DMS53 (cell line): ENCODE measurements at regions not wholly inside any gene's neighbourhood (a gene's known extent, or its start where the extent isn't known, plus 50 kb on each side); places are given as distances from the start of the nearest gene placed in this dataset.

Source experiments
- DNase-seq: peaks from one replicate; lab custom pipeline; 2025; lab: John Stamatoyannopoulos, UW

DNA sequence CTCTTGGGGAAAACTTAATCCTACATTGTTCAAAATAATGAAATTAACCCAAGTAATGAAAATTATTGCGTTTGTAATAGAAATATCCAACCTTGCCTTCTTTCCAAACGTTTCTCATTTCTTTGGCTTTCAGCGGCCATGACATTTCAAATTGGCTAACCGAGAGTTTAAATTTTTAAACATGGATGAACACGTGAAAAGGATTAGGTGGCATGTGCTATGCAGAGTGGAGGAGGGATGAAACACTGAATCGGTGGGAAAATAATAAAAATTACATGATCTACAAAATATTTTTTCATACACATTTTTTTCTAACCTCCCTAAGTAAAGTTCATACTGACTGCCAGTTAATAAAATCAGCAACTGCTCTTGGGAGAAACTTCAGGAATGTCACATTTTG is 728.4 kb upstream of the PKDCC start:
- DNase-seq = no peak

DNA sequence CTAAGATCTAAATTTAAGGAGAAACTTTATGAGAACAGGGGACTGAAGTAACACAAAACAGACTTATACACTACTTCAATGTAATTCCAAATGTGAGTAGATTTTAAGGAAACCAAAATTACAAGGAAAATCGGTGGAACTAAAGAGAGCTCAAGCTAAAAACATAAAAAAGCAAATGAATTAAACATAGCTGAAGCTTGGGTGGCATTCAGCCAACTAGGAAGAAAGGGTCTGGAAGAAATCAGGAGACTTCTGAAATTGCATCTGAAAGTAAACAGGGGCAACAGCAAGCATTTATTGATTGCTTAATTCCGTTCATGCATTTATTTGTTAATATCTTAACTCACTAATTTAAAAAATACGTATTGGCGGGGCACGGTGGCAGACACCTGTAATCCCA is 727.3 kb upstream of the PKDCC start:
- DNase-seq = no peak

DNA sequence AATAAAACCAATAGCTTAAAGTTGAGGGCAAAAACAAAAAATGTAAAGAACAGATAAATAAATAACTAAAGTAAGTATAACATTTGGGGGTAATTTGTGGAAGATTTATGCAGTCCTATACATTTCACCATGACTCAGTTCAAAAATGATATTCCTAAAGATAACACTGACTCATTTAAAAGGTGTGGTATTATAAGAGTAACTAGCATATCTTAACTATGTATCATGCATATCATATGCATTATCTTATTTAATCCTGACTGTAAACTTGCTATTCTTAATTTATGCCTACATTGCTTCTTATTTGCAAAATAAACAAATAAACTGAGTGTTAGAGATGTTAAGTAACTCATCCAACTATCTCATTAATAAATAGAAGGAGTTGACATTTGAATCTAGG is 726.5 kb upstream of the PKDCC start:
- DNase-seq = no peak

DNA sequence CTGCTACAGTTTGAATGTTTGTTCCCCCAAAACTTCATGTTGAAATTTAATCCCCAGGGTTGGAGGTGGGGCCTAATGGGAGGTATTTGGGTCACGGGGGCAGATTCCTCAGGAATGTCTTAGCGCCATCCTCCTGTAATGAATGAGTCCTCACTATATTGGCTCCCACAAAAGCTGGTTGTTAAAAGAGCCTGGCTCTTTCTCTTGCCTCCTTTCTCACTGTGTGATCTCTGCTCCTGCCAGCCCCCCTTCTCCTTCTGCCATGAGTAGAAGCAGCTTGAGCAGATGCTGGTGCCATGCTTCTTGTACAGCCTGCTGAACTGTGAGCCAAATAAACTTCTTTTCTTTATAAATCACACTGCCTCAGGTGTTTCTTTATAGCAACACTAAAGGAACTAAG is 721.0 kb upstream of the PKDCC start:
- DNase-seq = no peak

DNA sequence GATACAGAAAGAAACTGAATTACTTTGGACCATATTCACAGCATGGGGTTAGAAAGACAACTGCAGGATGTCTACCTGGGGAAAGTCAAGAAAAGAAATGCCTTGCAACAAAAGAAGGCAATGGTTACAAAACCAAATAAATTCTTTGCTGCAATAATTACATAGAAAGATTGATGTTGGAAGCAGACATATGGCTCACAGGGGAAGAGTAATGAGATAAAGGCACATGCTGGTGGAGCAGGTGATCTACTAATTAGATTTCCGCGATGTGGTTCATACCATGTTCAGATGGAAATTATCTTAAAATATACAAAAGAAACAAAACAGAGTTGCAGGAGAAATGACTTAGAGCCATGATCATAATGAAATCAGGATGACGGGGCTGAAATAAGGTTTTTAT is 718.8 kb upstream of the PKDCC start:
- no peak for DNase-seq

DNA sequence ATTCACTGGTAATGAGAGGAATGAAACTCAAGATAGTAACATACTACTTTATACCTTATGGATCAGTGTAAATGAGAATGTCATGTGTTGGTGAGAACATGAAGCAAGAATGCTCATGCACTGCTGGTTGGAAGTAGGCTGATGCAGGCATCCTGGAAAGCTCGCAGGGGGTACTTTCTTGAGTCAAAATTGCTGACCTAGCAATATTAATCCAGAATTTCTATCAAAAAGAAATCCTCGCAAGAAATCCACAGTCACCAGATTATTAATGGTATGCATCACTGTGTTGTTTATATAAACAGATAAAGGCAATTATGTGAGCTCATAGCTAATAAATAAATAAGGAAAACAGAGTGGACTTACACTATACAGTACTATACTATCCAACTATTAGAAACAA is 713.7 kb upstream of the PKDCC start:
- no peak for DNase-seq

DNA sequence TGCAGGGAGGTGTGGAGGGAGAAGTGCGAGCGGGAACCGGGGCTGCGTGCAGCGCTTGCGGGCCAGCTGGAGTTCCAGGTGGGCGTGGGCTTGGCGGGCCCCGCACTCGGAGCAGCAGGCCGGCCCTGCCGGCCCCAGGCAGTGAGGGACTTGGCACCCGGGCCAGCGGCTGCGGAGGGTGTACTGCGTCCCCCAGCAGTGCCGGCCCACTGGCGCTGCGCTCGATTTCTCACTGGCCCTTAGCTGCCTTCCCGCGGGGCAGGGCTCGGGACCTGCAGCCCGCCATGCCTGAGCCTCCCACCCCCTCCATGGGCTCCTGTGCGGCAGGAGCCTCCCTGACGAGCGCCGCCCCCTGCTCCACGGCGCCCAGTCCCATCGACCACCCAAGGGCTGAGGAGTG is 712.2 kb upstream of the PKDCC start:
- DNase-seq = peak; percentile 28

DNA sequence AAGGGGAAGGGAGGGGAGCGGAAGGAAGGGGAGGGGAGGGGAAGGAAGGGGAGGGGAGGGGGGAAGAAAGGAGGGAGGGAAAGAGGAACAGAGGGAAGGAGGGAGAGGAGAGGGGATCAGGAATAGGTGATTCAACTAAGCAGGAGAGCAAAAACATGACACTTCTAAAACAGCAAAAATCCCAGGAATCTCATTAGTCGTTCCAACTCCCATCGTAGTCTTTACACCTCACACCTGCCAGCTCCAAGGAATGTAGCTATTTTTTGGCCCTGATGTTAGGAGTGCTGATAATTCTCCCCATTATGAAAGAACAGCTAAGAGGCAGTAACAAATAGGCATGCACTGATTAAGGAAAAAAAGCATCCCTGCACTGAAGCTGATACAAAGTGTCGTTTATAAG is 709.9 kb upstream of the PKDCC start:
- DNase-seq = no peak

DNA sequence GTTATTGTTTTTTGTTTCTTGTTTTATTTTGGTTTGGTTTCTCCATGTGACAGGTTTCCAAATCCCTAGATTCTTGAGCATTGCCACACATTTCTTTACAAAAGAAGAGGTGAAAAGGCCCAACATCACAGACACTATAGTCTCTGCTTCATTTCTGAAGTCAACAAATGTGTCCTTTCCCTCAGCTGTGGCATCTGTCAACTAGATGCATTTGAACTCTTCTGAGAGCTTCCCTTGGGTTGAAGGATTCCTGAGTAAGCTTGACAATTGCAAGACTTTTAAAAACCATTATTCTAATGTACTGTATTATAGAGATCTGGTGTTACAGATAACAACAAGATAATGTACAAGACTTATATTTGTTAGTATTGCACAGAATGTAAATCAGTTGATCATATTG is 703.3 kb upstream of the PKDCC start:
- no peak for DNase-seq

DNA sequence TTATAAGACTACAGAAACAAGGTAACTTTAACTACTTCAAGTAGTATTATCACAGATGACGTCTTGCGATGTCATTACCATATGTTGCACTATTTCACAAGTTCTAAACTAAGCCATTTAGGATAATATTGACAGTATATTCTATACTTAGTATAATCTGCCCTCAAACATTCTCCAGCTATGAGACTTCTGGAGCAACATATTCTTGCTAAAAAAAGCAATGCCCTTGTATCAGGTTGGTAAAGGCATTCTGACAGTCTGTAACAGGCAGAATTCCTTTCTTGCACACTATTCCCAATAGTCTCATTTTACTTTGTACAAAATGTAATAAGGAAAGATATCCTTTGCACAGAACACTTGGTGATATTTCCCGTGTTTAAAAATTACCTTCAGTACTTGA is 694.8 kb upstream of the PKDCC start:
- DNase-seq = no peak

DNA sequence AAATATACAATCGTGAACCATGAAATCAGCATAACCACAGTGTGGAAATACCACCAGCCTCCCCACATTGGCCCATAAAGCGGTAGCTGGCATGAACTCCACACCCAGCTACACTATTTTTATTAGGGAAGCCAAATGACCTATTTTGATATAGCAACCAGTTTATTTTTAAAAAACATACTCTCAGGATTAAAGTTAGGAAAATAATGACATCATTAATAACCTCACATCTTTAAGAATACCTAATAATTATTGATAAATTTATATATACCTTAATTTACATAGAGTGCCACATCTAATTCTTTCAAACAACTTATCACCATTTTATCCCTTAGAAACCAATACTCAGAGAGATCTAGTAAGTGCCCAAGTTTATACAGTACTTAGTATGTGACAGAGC is 692.0 kb upstream of the PKDCC start:
- DNase-seq = no peak

DNA sequence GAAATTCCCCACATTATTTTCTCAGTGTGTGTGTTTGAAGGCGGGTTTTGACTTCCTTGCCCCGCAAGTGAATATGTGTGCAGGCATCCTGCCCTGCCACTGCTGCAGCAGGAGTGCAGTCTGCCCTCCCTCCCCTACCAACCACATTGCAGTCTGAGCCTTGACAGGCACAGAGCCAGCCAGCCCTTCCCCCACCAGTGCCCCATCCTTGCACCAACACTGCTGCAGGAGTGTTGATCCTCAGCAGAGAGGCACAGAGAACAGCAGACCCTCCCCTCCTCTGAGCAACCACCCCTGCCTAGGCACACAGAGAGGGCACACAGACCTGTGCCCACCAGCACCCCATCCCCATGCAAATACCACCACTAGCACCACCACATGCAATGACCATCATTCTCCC is 683.0 kb upstream of the PKDCC start:
- no peak for DNase-seq

DNA sequence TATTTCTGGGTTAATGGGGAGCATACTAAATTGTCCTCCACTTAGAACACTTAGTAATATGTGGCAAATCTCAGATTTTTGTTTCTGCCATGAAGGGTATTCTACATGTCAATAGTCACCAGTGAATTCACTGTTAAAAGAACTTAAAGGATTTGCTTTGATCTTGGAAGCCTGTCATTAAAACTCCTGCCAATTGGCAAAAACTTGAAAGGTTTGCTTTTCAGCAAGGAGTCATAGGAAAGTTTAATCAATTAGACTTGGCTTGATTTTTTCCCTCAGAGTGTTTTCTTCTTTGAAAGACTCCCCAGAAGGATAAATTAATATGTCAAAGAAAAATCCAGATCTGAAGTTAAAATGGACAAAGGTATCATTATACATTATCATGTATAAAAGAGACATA is 671.9 kb upstream of the PKDCC start:
- DNase-seq = no peak

DNA sequence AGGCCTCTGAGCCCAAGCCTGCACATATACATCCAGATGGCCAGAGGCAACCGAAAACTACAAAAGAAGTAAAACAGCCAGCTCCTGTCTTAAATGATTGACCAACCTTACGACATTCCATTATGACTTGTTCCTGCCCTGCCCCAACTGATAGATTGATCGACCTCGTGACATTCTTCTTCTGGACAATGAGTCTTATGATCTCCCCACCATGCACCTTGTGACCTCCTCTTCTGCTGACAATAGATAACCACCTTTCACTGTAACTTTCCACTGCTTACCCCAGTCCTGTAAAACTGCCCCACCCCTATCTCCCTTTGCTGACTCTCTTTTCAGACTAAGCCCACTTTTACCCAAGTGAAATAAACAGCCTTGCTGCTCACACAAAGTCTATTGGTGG is 670.0 kb upstream of the PKDCC start:
- no peak for DNase-seq

DNA sequence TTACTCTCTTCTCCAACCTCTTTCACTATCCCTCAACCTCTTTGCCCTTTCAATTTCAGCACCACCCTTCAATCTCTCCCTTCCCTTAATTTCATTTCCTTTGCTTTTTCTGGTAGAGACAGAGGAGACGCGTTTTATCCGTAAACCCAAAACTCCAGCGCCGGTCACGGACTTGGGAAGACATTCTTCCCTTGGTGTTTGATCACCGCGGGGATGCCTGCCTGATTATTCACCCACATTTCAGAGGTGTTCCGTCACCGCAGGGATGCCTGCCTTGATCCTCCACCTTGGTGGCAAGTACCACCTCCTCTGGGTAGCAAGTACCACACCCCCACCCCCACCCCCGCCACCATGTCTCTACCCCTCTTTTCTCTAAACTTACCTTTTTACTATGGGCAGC is 669.4 kb upstream of the PKDCC start:
- DNase-seq = no peak

DNA sequence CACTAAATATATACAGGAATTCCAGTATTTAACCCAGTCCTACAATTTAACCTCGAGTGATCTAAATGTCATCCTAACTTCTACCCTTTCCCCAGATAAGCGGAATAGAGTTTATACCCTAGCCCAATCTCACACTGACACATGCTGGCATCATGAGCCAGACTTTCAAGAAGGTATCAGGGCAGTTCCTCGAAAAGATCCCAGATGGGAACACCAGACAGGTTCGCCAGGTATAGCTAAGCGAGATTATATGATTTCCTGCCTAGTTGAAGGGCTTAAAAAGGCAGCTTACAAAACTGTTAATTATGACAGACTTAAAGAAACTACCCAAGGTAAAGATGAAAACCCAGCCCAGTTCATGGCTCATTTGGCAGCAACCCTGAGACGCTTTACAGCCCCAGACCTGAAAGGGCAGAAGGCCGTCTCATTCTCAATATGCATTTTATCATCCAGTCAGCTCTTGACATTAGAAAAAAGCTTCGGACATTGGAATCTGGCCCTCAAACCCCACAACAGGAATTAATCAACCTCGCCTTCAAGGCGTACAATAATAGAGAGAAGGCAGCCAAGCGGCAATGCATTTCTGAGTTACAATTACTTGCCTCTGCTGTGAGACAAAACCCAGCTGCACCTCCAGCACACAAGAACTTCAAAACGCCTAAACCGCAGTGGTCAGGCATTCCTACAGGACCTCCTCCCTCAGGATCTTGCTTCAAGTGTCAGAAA is 668.2 kb upstream of the PKDCC start:
- no peak for DNase-seq

DNA sequence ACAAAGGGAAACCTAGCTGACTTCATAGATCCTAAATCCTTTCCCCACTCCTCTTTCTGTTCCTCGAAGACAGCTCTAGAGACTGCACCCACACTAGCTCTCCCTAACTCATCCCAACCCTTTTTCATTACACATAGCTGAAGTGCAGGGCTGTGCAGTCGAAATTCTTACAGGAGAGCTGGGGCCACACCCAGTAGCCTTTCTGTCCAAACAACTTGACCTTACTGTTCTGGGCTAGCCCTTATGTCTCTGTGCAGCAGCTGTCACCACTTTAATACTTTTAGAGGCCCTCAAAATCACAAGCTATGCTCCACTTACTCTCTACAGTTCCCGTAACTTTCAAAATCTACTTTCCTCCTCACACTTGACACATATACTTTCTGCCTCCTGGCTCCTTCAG is 666.1 kb upstream of the PKDCC start:
- no peak for DNase-seq

DNA sequence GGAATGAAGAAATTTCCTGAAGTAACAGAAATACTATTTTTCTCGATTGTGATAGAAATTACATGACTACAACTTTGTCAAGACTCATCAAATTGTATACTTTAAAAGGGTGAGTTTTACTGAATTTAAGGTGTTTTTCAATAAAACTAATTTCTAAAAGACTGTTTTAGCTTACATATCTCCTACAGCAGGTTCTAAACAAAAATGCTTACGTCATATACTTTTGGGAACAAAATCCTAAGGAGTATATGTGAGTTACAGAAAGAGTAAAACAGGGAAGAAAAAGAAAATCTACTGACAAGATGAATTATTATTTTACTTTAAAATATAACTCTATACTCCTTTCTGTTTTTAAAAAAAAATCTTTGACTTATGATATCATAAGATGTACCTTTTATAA is 660.3 kb upstream of the PKDCC start:
- no peak for DNase-seq

DNA sequence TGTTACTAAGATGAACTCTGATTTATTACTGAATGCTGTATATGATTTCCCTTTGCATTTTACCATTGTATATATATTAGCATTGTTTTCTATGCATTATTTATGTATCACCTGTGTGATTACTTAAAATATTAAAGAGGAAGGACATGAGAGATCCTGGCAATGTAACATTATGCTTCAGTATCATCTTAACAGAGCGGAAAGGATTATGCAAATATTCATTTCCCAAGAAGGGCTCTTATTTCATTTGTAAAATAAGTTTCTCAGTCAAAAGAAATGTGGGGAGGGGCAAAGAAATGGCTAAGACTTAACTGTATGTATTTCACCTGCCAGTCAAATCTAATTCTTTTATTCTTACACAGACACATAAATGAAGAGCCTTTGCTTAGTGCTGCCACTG is 654.2 kb upstream of the PKDCC start:
- no peak for DNase-seq

DNA sequence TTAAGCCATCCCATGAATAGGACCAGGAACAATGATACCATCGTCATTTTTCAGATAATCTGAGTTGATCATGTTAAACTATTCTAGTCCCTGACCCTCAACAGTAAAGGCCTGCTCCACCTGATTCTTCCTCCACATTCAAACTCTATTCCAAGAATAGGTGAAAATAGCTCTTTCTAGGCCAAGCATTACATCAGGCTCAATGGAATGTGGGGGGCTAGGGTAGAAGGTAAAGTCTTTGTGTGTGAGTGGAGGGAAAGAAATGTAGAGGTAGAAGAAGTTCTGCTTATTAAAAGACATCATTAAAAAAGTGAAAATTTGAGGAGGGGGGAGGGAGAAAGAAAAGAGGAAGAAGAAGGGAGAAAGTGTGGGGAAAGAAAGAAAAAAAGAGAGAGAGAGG is 653.3 kb upstream of the PKDCC start:
- no peak for DNase-seq

DNA sequence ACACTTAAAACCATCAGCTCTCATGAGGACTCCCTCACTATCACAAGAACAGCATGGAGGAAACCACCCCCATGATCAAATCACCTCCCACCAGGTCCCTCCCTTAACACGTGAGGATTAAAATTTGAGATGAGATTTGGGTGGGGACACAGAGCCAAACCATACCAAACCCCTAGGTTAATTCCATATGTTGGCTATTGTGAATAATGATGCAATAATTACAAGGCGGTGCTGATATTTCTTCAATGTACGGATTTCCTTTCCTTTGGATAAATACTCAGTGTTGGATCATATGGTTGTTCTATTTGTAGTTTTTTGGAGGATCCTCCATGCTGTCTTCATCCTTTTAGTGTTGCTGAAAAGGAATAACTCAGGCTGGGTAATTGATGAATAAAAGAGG is 652.1 kb upstream of the PKDCC start:
- DNase-seq = no peak

DNA sequence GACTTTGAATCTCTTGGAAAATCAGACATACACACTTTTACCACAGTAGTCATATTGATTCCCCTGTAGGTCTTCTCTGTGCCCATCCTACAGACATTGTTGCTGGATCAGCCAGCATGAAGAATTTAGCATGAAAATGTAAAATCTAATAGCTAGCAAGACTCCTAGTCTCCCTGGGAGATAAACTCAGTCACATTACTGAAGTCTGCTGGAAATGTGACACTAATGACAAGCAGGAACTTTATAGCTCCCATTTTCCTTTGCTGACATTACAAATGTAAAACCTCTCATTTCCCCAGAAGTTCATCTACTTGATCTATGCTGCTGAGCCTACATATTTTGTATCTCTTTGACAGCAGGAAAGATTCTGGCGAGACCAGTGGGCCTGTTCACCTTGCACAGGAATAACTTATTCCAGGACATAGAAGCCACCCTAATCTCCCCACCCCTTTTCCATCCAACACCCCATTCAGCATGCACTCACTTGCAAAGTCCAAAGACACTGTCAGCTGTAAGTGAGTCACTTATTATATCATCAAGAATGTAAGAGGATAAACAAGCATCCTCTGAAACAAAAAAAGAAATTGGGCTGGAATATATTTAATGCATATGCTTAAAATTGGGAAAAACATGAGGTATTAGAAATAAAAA is 648.3 kb upstream of the PKDCC start:
- no peak for DNase-seq

DNA sequence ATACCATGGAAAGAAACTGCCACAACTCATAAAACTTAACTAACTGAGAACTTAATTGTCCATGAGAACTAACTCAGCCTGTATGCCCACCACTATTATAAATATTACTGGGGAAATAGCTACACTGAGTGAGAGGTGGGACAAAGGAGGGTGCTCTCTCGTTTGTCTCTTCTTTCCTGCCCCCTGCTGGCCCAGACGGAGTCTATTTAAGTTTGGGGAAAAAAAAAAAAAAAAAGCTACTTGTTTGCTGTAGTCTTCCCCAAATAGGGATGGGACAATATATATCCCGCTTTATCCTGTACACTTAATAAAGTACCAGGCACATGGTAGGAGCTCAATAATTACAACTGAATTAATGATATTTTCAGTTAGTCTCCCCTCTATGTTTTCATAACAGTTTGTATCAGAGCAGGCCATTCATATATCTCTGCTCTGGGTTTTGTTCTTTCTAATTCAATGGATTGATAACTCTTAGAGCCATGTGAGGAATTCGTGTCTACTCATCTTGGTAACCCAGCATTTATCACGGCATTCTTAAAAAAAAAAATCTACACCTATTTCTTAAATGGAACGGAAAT is 647.6 kb upstream of the PKDCC start:
- DNase-seq = peak; percentile 57

DNA sequence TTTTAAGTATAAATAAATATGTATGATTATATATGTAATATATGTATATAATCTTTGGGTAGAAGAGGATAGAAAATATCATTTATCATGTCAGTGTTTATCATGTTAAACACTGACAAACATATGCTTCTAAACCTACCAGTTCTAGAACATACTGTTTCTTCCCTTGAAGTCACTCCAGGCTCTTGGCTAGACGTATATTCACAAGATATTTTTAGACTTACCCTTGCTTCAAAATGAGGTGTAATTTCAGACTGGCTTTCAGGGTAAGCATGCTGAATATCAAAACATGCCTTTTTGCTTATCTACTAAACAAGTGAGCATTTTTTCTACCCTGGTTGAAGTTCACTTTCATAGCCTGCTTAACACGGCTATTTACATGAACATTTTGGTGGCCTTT is 642.4 kb upstream of the PKDCC start:
- no peak for DNase-seq
